COLO668 (cell line): ENCODE measurements at regions not wholly inside any gene's neighbourhood (a gene's known extent, or its start where the extent isn't known, plus 50 kb on each side); places are given as distances from the start of the nearest gene placed in this dataset.

Source experiments
- DNase-seq: peaks from one replicate; lab custom pipeline; 2025; ENCODE audit not compliant: unreplicated experiment; lab: John Stamatoyannopoulos, UW

DNA sequence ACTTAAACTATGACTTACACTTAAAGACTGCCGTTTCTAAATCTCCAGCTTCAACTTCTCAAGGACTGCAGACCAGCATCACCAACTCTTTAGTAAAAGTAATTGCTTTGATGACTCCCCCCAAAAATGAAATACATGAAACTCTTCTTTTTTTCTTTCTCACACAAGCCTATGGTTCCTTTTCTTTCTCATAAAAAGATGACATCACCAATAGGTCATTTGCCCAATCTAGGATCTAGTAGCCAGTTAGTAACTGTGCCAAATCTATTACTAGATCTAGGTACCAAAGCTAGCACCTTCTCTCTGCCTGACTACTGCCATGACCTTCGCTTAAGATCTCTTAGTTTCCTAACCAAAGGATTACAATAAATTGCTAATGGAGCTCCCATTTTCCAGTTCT lies 1266.0 kb upstream of the ADGRL4 start:
- DNase-seq: no peak

DNA sequence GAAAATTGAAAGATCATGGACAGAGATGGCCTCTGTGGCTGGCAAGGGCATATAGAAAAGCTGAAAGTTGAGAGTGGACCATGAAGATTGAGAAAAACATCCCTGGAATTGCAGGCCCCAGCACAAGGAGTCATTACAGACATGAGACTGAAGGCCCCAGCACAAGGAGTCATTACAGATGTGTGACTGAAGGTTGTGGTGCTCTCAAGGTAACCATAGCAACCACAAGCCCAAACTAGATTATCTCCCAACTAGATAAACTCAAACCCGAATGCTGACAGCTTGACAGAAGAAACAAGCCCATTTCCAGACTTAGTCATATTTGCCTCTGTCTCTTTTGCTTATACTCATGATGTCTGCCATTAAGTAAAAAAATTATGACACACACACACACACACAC lies 1252.1 kb upstream of the ADGRL4 start:
- no peak for DNase-seq

GRCh38 chr1:80251591-80251990 lies 1245.1 kb upstream of the ADGRL4 start:
- DNase-seq: no peak

- DNase-seq: no peak
These were observed 1244.6 kb upstream of the ADGRL4 start for GRCh38 chr1:80251171-80251570.

- no peak for DNase-seq
These were observed 1244.1 kb upstream of the ADGRL4 start for GRCh38 chr1:80250573-80251168.

DNA sequence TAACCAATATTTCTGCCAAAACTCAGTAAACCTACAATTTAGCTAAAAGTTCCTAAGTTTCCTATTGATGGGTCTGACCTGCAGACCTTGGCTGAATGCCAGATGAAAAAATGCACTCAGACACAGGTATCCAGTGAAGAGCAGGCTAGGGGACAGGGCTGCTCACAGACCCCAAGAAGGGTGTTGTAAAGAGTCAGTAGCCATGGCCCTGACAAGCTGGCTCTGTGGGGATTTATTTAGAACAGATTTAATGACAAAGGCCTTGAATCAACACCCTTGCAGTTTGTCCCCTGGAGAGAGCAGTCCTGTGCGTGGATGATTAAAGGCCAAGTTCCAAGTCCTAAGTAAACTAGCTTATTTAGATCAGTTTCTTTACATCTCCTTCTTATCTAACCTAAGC lies 1243.2 kb upstream of the ADGRL4 start:
- DNase-seq: no peak

DNA sequence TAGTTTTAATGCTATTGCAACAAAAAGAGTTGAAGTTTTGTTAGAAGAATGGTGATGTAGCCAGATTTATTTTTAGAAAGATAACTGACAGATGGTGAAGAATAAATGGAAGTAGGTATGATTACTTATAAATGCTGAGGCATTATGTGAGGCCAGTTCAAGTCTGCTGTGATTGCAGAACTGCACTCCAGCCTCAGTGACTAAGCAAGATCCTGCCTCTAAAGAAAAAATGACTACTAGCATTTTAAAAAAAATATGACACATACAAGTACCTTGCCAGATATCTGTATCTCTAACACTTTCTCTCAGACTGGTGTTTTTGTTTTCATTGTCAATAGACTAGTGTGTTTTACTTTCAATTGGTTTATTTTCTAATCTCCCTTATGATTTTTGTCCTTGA lies 1242.4 kb upstream of the ADGRL4 start:
- DNase-seq: no peak

- DNase-seq: no peak
These were observed 1239.3 kb upstream of the ADGRL4 start for GRCh38 chr1:80245813-80246212.

DNA sequence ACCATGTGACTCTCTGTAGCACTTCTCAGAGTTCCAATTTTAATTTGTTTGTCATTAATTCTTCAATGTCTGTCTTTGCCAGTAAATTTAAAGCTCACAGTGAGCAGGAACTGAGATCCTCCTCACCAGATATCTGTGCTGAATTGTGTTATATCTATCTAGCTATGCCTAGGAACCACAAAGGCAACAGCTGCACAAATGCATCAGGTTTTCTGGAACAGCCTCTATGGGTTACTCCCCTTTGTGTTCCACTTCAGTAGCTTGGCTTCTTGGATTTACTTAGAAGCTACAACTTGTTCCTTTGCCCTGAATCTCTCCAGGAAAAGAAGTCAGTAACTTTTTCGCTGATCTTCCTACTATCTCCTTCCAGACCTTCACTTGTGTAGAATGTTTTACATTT lies 1237.8 kb upstream of the ADGRL4 start:
- no peak for DNase-seq

DNA sequence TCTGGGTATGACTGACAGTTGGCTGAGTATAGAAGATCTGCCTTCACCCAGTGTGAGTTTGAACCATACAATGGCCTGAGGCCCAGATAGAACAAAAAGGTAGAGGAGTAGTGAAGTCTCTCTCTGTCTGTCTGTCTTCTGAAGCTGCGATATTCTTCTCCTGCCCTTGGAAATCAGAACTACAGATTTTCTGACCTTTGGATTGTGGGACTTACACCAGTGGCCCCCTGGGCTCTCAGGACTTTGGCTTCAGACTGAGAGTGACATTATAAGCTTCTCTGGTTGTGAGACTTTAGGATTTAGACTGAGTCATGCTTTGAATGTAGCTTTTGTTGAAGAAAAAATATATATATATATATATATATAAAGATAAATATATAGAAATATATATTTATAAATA lies 1235.0 kb upstream of the ADGRL4 start:
- no peak for DNase-seq

DNA sequence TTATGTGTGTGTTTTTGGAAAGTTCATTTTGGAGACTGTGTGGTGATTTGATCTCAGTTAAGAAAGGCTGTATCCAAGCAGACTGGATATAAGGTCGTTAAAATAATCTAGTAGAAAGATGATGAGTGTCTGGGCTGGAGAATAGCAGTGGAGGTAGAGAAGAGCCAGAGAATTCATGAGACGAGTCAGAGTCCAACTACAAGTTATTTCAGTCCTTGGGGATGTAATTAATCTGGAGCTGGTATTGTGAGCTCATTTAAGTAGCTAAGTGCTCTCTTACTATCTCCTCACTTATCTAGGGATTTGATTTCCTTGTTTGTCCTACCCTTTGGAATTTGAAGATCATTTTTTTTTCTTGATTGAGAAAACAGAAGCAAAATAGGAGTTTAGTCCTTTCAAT lies 1219.0 kb upstream of the ADGRL4 start:
- no peak for DNase-seq

DNA sequence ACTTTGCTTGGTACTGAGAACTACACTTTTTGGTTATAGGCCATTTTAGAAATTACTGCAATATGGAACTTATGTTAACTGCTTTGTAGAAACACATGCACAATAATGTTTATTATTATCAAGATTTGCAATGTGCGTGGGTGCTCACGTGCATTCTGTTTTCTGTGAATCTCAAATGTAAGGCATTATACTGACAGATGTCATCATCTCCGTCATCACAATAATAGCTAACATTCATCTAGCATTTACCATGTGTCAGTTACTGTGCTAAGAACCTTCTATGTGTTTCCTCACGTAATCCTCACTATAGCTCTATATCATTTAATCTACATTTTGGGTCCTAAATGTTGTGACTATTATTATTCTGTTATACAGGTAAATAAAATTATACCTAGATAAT lies 1214.8 kb upstream of the ADGRL4 start:
- no peak for DNase-seq

GRCh38 chr1:80218112-80218511 lies 1211.6 kb upstream of the ADGRL4 start:
- no peak for DNase-seq

- peak; percentile 24 for DNase-seq
These were observed 1211.0 kb upstream of the ADGRL4 start for GRCh38 chr1:80217377-80217986.

- DNase-seq: no peak
These were observed 1208.5 kb upstream of the ADGRL4 start for GRCh38 chr1:80214888-80215540.

DNA sequence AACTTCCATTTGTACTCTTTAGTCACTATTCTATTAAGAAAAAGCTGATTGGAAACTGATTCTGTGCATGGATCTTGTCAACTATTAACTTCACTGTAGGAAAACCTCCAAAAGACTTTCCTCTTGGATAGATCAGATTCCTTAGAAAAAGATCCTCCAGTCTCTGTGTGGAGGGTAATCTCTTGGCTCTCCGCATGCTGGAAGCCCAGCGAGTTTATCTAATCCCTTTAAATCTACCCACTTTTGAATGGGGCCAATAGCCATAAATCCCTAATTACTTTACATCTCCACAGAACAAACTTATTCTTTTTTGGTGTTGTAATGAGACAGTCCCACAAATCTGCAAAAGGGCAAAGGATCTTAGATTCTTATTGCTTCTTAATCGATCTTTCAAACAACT lies 1206.4 kb upstream of the ADGRL4 start:
- DNase-seq: no peak

DNA sequence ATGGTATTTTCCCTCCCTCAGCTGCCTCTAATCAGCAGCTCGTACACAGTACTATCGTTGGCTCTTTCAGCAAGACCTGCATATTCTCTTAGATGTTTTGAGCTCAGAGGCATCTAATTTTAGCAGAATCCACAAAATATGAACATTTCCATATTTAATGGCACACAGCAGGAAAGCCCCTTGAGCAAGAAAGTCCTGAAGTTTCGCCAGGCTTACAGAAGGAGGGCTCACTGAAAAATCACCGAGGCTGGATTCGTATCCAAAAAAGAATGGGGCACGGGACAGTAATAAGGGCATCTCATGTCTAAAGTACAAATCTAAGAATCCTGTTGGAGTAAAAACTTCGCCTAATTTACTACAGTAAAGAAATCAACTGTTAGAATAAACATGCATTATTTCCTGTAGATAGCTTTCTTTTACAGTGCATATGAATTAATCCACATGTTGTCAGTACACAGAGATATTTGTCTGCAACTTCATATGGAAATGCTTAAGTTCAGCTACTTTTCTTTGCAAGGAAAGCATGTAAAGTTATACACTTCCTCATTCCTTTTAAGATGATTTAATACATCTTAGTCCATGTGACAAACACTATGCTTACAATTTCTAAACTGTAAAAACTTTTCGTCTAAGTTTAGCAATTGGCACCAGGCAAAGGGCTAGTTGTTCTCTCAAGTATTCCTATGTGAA lies 1205.3 kb upstream of the ADGRL4 start:
- no peak for DNase-seq

- no peak for DNase-seq
These were observed 1195.6 kb upstream of the ADGRL4 start for GRCh38 chr1:80202118-80202517.

- no peak for DNase-seq
These were observed 1187.7 kb upstream of the ADGRL4 start for GRCh38 chr1:80194221-80194620.

- no peak for DNase-seq
These were observed 1174.9 kb upstream of the ADGRL4 start for GRCh38 chr1:80181418-80181817.

DNA sequence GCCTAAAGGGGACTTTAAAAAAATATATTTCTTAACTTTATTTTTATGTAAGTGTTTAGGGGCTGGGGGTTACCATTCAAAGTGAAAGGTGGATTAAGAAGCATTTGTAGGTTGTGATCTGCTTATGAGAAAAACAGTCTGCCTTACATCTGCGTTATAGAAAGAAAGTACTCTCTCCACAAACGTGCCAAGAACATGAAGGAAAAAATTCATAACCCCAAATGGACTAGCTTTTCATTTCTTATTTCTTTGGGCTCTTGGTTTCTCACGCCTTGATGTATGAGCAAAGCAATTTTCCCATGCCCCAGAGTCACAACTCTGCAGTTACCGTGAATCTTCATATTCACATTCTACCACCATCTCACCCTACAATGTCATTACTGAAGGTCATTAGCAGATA lies 1165.1 kb upstream of the ADGRL4 start:
- no peak for DNase-seq

DNA sequence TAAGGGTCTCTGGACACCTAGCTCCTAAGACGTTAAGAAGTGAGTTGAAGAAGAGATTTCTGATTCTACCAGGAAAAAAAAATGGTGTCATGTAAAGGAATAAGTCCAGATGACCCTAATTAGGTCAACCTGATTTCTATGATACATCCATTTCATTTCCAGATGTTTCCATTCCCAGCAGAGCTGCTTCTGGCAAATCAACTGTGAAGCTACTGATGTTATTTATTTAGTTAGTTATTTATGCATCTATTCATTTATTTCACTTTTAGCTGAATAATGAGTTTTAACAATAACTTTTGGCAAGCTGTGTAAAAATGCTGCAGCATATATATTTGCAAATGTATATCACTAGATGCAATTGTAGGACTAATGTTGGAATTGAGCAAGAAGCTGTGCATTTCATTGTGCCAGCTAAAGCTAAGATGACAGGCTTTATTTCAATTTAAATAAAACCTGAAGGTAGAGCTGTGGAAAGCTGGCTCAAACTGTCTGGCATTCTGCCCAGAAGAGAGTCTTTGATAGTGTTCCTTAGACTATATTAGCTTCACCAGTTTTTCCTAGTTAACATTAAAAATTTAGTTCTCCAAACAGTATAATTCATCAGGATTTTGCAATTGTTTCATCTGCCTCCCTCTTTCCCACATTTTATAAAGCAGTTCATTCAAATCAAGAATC lies 1164.4 kb upstream of the ADGRL4 start:
- DNase-seq: no peak
